WERI-Rb-1 (cell line): ENCODE measurements at regions not wholly inside any gene's neighbourhood (a gene's known extent, or its start where the extent isn't known, plus 50 kb on each side); places are given as distances from the start of the nearest gene placed in this dataset.

Source experiments
- DNase-seq: peaks from one replicate; pipeline ENCODE4 v3.0.0-alpha.2; 2020
- H3K27ac ChIP-seq: fragments of 250-450 bp; sonication (Bioruptor Pico); 2 replicates; pipeline ENCODE4 v1.5.1; 2020; ENCODE audit warnings: mild to moderate bottlenecking, moderate library complexity
- H3K27me3 ChIP-seq: fragments of 250-450 bp; sonication (Bioruptor Pico); 2 replicates; pipeline ENCODE4 v1.5.1; 2021; ENCODE audit warnings: mild to moderate bottlenecking, low read depth, moderate library complexity; ENCODE audit not compliant: insufficient read depth, severe bottlenecking
- H3K36me3 ChIP-seq: fragments of 250-450 bp; sonication (Bioruptor Pico); 2 replicates; pipeline ENCODE4 v1.5.1; 2020; ENCODE audit warnings: mild to moderate bottlenecking, moderate library complexity
- H3K4me3 ChIP-seq: 2 replicates; pipeline ENCODE4 v1.5.1; 2011; ENCODE audit warnings: low read depth, mild to moderate bottlenecking, control low read depth, low read length
- H3K9me3 ChIP-seq: fragments of 250-450 bp; sonication (Bioruptor Pico); 2 replicates; pipeline ENCODE4 v1.5.1; 2021; ENCODE audit warnings: mild to moderate bottlenecking, moderate library complexity; ENCODE audit not compliant: severe bottlenecking
- TF ChIP-seq, protein P1 (sequence below): IDR thresholded peaks from 2 replicates; pipeline ENCODE4 v1.5.1; 2011; ENCODE audit warnings: low read depth, mild to moderate bottlenecking, control low read depth, inconsistent platforms, low read length

DNA sequence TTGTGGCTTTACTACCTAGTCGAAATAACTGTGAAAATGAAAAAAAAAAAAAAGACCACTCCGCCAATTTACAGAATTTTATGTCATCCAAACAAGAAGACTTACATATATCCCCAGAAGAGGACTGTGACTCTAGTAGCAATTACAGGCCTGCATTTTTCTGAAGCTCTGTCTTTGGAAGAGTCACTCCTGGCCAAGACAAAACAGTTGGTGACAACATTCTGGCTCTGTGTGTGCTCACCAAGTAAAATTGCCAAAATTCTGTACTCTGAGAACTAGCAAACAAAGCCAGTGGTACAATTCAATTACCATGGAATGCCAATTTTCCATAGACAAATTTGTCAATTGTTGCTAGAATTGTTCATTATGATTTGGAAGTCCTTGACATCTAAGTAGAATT is 311.1 kb downstream of the PDGFC start:
- H3K27me3 ChIP-seq, result no peaks in the 10 kb centered on the region
- no peak overlapping the region for H3K4me3 ChIP-seq
- TF ChIP-seq, protein P1, sequence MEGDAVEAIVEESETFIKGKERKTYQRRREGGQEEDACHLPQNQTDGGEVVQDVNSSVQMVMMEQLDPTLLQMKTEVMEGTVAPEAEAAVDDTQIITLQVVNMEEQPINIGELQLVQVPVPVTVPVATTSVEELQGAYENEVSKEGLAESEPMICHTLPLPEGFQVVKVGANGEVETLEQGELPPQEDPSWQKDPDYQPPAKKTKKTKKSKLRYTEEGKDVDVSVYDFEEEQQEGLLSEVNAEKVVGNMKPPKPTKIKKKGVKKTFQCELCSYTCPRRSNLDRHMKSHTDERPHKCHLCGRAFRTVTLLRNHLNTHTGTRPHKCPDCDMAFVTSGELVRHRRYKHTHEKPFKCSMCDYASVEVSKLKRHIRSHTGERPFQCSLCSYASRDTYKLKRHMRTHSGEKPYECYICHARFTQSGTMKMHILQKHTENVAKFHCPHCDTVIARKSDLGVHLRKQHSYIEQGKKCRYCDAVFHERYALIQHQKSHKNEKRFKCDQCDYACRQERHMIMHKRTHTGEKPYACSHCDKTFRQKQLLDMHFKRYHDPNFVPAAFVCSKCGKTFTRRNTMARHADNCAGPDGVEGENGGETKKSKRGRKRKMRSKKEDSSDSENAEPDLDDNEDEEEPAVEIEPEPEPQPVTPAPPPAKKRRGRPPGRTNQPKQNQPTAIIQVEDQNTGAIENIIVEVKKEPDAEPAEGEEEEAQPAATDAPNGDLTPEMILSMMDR, result no peak
- no peak for DNase-seq
- H3K9me3 ChIP-seq, result no peaks in the 10 kb centered on the region
- no peak overlapping the region for H3K27ac ChIP-seq
- H3K36me3 ChIP-seq, result no peaks in the 10 kb centered on the region

DNA sequence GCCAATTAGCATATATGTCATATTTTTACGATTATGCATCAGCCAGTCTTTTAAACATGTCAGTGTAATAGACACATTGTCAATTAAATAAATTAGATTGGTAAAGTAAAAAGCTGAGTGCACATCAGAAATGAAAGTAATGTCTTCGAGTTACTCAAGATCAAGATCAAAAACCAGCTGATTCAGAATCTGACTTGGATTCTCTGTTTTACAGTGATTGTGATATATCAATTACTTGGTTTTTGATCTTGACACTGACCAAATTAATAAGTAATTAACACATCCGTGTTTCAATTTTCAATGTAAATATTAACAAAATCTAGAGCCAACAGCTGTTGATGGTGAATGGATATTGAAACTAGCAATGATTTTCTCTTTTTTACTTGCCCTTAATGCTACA is 311.6 kb downstream of the PDGFC start:
- no peaks in the 10 kb centered on the region for H3K27me3 ChIP-seq
- no peaks in the 10 kb centered on the region for H3K9me3 ChIP-seq
- no peak overlapping the region for H3K4me3 ChIP-seq
- no peaks in the 10 kb centered on the region for H3K36me3 ChIP-seq
- no peak overlapping the region for H3K27ac ChIP-seq
- no peak for DNase-seq
- TF ChIP-seq, protein P1, result no peak

DNA sequence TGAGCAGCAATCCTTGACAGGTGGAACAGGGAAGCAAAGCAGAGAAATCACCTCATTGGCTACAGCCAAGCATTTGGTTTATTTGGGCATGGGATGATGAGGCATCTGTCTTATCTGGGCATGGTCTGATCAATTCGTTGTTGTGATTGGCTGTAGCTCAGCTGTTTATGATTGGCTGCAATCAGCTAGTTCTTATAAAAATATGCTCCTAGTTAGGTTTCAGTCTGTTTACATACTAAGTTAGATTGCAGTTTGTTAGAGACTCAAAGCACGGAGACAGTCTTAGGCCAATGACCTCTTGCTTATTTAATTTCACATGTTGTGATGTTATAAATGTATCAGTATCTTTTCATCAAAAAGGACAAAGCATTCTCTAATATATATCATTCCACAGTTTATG is 312.0 kb downstream of the PDGFC start:
- H3K27me3 ChIP-seq, result no peaks in the 10 kb centered on the region
- TF ChIP-seq, protein P1, result no peak
- H3K27ac ChIP-seq, result no peak overlapping the region
- DNase-seq, result no peak
- H3K36me3 ChIP-seq, result no peaks in the 10 kb centered on the region
- no peak overlapping the region for H3K4me3 ChIP-seq
- no peaks in the 10 kb centered on the region for H3K9me3 ChIP-seq

DNA sequence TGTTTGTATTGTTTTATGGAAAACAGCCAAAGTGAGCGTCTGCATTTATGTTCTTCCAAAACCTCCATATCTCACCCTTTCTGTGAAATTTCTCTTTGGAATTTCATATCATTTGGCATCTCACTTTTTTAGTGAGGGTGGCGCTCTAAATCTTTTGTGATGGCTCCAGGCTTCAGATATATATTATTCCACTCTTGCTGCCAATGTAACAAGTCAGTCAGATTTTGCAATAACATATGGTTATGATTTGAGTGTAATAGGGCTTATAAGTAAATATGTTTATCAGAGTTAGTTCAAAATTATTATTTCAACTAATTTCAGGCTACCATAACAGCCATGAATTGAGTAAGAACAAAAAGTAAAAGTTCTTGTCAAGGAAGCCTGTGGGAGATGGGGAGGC is 314.7 kb downstream of the PDGFC start:
- Histone ChIP-seq H3K9me3 (no peaks in the 10 kb centered on the region), H3K4me3 (no peak overlapping the region), H3K27me3 (no peaks in the 10 kb centered on the region), H3K36me3 (no peaks in the 10 kb centered on the region), H3K27ac (no peak overlapping the region)
- TF ChIP-seq, protein P1, result no peak
- DNase-seq, result no peak

DNA sequence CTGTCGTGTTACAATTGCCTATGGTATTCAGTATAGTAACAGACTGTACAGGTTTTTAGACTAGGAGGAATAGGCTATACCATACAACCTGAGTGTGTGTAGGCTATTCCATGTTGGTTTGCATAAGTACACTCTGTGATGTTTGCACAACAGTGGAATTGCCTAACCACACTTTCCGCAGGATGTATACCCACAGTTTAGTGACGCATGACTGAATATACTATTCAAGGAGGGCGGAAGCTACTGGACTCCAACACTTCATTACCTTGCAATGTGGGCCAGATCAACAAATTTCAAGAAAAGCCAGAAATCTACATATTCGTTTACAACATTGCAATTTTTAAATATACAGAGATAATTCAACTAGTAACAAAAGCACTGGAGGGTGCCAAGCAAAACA is 317.2 kb downstream of the PDGFC start:
- TF ChIP-seq, protein P1, result no peak
- H3K27ac ChIP-seq, result no peak overlapping the region
- no peak for DNase-seq
- H3K9me3 ChIP-seq, result no peaks in the 10 kb centered on the region
- H3K27me3 ChIP-seq, result no peaks in the 10 kb centered on the region
- no peak overlapping the region for H3K4me3 ChIP-seq
- H3K36me3 ChIP-seq, result no peaks in the 10 kb centered on the region

DNA sequence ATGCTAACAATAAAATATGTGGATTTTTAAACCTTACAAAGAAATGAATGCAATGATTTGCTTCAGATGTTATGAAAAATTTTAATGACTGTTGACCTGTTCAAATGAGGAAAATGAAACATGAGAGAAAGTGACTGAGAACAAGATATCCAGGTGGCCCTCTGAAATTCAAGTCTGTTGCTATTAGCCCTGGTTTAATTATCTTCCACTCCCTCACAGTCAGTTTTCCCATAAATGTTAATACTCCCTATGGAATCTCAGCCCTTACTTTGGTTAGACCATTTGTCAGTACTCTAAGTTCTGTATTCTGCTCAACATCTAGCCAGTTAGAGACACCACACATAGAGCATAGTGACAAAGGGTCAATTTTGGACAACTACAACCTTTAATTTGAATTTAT is 327.8 kb downstream of the PDGFC start:
- H3K27ac ChIP-seq, result no peak overlapping the region
- H3K36me3 ChIP-seq, result no peaks in the 10 kb centered on the region
- DNase-seq, result no peak
- TF ChIP-seq, protein P1, result no peak
- no peaks in the 10 kb centered on the region for H3K9me3 ChIP-seq
- H3K4me3 ChIP-seq, result no peak overlapping the region
- no peaks in the 10 kb centered on the region for H3K27me3 ChIP-seq
